ENCODE measurements at regions not wholly inside any gene's neighbourhood (a gene's known extent, or its start where the extent isn't known, plus 50 kb on each side); places are given as distances from the start of the nearest gene placed in this dataset.

DNA sequence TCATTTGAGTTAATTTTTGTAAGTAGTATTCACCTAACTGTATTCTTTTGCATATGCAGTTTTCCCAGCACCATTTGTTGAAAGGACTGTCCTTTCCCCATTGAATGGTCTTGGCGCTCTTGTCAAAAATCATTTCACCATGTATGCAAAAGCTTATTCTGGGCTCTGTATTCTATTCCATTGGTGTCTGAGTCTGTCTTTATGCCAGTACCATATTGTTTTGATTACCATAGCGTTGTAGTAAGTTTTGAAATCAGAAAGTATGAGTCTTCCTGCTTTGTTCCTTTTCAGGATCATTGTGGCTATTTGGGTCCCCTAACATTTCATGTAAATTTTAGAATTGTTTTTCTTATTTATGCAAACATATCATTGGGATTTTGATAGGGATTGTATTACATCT is 508.7 kb upstream of the RGS6 start:
- Histone ChIP-seq H3K9me3 (no peaks in the 10 kb centered on the region), H3K9ac (ENCODE audit: low read depth in 2 of 2, low read length in 2 of 2) (no peak overlapping the region), H3K27me3 (no peaks in the 10 kb centered on the region), H3K36me3 (no peaks in the 10 kb centered on the region), H3K4me1 (no peaks in the 10 kb centered on the region), H3K27ac (no peak overlapping the region), H3K4me3 (no peak overlapping the region)
- intact Hi-C loops (cut with DNase I): no loop called here
- no peak for DNase-seq
- TF ChIP-seq, protein P1, sequence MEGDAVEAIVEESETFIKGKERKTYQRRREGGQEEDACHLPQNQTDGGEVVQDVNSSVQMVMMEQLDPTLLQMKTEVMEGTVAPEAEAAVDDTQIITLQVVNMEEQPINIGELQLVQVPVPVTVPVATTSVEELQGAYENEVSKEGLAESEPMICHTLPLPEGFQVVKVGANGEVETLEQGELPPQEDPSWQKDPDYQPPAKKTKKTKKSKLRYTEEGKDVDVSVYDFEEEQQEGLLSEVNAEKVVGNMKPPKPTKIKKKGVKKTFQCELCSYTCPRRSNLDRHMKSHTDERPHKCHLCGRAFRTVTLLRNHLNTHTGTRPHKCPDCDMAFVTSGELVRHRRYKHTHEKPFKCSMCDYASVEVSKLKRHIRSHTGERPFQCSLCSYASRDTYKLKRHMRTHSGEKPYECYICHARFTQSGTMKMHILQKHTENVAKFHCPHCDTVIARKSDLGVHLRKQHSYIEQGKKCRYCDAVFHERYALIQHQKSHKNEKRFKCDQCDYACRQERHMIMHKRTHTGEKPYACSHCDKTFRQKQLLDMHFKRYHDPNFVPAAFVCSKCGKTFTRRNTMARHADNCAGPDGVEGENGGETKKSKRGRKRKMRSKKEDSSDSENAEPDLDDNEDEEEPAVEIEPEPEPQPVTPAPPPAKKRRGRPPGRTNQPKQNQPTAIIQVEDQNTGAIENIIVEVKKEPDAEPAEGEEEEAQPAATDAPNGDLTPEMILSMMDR (IDR thresholded peaks at IDR 0.05): no peak

DNA sequence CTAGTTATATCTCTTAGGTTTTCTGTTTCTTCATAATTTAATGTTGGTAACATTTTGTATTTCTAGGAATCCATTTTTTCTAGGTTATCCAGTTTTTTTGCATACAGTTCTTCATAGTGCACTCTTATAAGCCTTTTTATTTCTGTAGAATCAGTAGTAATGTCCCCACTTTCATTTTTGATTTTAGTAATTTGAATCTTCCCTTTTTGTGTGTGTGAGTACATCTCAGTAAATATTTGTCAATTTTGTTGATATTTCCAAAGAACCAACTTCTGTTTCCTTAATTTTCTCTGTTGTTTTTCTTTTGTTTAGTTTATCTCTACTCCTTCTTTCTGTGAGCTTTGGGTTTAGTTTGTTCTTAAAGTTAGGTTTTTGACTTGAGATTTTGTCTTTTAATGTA is 507.3 kb upstream of the RGS6 start:
- TF ChIP-seq, protein P1 (IDR thresholded peaks at IDR 0.05): no peak
- Histone ChIP-seq H3K4me1 (no peaks in the 10 kb centered on the region), H3K27me3 (no peaks in the 10 kb centered on the region), H3K36me3 (no peaks in the 10 kb centered on the region), H3K4me3 (no peak overlapping the region), H3K9ac (ENCODE audit: low read depth in 2 of 2, low read length in 2 of 2) (no peak overlapping the region), H3K9me3 (no peaks in the 10 kb centered on the region), H3K27ac (no peak overlapping the region)
- no peak for DNase-seq
- intact Hi-C loops (cut with DNase I): no loop called here

DNA sequence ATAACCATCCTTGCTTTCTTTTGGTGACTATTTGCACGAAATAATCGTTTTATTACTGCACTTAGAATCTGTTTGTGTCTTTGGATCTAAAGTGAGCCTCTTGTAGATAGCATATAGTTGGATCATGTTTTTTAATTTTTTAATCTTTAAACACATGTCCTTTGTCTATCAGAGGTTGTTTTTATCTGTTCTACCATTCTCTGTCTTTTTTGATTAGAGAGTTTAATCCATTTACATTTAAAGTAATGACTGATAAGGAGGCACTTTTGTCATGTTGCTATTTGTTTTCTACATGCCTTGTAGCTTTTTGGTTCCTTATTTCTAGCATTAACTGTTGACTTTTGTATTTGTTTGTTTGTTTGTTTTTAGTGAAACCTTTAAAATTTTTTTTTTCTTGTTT is 506.2 kb upstream of the RGS6 start:
- no peak for DNase-seq
- Histone ChIP-seq H3K27ac (no peak overlapping the region), H3K4me1 (no peaks in the 10 kb centered on the region), H3K9me3 (no peaks in the 10 kb centered on the region), H3K27me3 (no peaks in the 10 kb centered on the region), H3K4me3 (no peak overlapping the region), H3K36me3 (no peaks in the 10 kb centered on the region), H3K9ac (ENCODE audit: low read depth in 2 of 2, low read length in 2 of 2) (no peak overlapping the region)
- TF ChIP-seq, protein P1 (IDR thresholded peaks at IDR 0.05): no peak
- intact Hi-C loops (cut with DNase I): no loop called here

DNA sequence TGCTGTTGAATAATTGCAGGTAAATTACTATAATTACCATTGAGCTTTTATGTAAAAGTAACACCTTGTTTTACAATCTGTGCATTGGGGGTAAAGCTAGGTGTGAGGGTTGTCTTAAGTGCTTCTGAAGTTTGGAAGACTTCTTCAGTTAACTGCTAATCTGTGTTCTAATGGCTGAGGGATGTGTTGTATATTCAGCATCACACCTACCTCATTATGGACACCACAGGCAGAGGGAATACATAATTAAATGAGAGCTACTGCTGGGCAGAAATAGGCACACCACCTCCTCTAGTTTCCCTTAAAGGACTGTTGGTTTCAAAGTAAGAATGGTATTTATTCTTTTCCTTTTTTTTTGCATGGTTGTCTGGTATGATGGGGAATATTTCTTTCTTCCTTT is 502.3 kb upstream of the RGS6 start:
- H3K36me3 ChIP-seq: no peaks in the 10 kb centered on the region
- DNase-seq: no peak
- no peaks in the 10 kb centered on the region for H3K27me3 ChIP-seq
- H3K27ac ChIP-seq: no peak overlapping the region
- intact Hi-C loops (cut with DNase I): no loop called here
- no peak overlapping the region for H3K9ac ChIP-seq (ENCODE audit: low read depth in 2 of 2, low read length in 2 of 2)
- TF ChIP-seq, protein P1 (IDR thresholded peaks at IDR 0.05): no peak
- no peaks in the 10 kb centered on the region for H3K4me1 ChIP-seq
- H3K9me3 ChIP-seq: no peaks in the 10 kb centered on the region
- H3K4me3 ChIP-seq: no peak overlapping the region

DNA sequence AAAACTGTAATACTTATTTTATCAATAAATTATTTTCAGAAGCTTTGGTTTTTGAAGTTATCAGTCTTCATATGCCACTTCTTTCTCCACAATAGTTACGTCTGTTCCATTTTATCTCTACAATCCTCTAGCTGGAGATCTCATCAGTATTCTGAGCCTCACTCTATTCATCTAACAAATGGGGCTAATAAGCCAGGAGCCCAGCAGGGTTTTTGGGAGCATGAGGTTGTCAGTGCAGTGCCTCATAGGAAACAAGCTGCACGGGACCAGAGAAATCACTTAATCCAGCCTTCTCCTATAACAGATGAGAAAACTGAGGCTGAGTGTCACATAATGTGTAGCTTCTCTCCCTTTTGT is 501.9 kb upstream of the RGS6 start:
- Histone ChIP-seq H3K4me3 (no peak overlapping the region), H3K36me3 (no peaks in the 10 kb centered on the region), H3K4me1 (no peaks in the 10 kb centered on the region), H3K9ac (ENCODE audit: low read depth in 2 of 2, low read length in 2 of 2) (no peak overlapping the region), H3K9me3 (no peaks in the 10 kb centered on the region), H3K27ac (no peak overlapping the region), H3K27me3 (no peaks in the 10 kb centered on the region)
- DNase-seq: no peak
- intact Hi-C loops (cut with DNase I): no loop called here
- TF ChIP-seq, protein P1 (IDR thresholded peaks at IDR 0.05): no peak

All from colonic mucosa (tissue), 4 donors.